Endothelial cell (in vitro differentiated cells): ENCODE measurements at regions not wholly inside any gene's neighbourhood (a gene's known extent, or its start where the extent isn't known, plus 50 kb on each side); places are given as distances from the start of the nearest gene placed in this dataset.

ENCODE experiments used
- DNase-seq: peaks from one replicate; pipeline ENCODE4 v3.0.0; 2021; ENCODE audit warnings: low spot score
- H3K27ac Mint-ChIP-seq: one replicate; pipeline ENCODE4 v1.8.0; 2021; ENCODE audit warnings: mixed read lengths, inconsistent platforms; ENCODE audit not compliant: unreplicated experiment
- H3K27me3 Mint-ChIP-seq: one replicate; pipeline ENCODE4 v1.8.0; 2021; ENCODE audit warnings: mild to moderate bottlenecking, moderate library complexity, mixed read lengths, inconsistent platforms; ENCODE audit not compliant: unreplicated experiment
- H3K36me3 Mint-ChIP-seq: one replicate; pipeline ENCODE4 v1.8.0; 2021; ENCODE audit warnings: mild to moderate bottlenecking, low read depth, mixed read lengths, inconsistent platforms; ENCODE audit not compliant: unreplicated experiment
- H3K4me1 Mint-ChIP-seq: one replicate; pipeline ENCODE4 v1.8.0; 2021; ENCODE audit warnings: mild to moderate bottlenecking, mixed read lengths, inconsistent platforms; ENCODE audit not compliant: unreplicated experiment
- H3K4me3 Mint-ChIP-seq: one replicate; pipeline ENCODE4 v1.8.0; 2021; ENCODE audit warnings: mild to moderate bottlenecking, mixed read lengths, inconsistent platforms; ENCODE audit not compliant: unreplicated experiment
- H3K9me3 Mint-ChIP-seq: one replicate; pipeline ENCODE4 v1.8.0; 2021; ENCODE audit warnings: mixed read lengths, inconsistent platforms; ENCODE audit not compliant: unreplicated experiment
- CTCF ChIP-seq: fragments of 200-600 bp; sonication (generic); IDR thresholded peaks from one replicate; pipeline ENCODE4 v1.5.0; 2021; ENCODE audit warnings: antibody characterized with exemption; ENCODE audit not compliant: unreplicated experiment

- H3K4me3 Mint-ChIP-seq, result no peak overlapping the region
- H3K27ac Mint-ChIP-seq, result no peak overlapping the region
- TF ChIP-seq CTCF, result no peak
- H3K36me3 Mint-ChIP-seq, result no peaks in the 10 kb centered on the region
- no peak for DNase-seq
- H3K27me3 Mint-ChIP-seq, result no peaks in the 10 kb centered on the region
- no peaks in the 10 kb centered on the region for H3K4me1 Mint-ChIP-seq
- no peaks in the 10 kb centered on the region for H3K9me3 Mint-ChIP-seq
Measured at GRCh38 chr10:23899166-23899565, 309.8 kb upstream of the KIAA1217 start.

- no peaks in the 10 kb centered on the region for H3K4me1 Mint-ChIP-seq
- peaks cover 7% of the 10 kb centered on the region for H3K27me3 Mint-ChIP-seq
- H3K4me3 Mint-ChIP-seq, result no peak overlapping the region
- TF ChIP-seq CTCF, result no peak
- H3K36me3 Mint-ChIP-seq, result no peaks in the 10 kb centered on the region
- H3K9me3 Mint-ChIP-seq, result peaks cover 4% of the 10 kb centered on the region
- DNase-seq, result no peak
- H3K27ac Mint-ChIP-seq, result no peak overlapping the region
Measured at GRCh38 chr10:23910291-23910690, 298.6 kb upstream of the KIAA1217 start.

- Mint-ChIP-seq H3K4me3 (no peak overlapping the region), H3K9me3 (no peaks in the 10 kb centered on the region), H3K27me3 (peaks cover 4% of the 10 kb centered on the region), H3K4me1 (peaks cover 4% of the 10 kb centered on the region), H3K27ac (no peak overlapping the region), H3K36me3 (no peaks in the 10 kb centered on the region)
- DNase-seq, result no peak
- TF ChIP-seq CTCF, result no peak
Measured at GRCh38 chr10:23912884-23913404, 296.0 kb upstream of the KIAA1217 start.

- Mint-ChIP-seq H3K4me1 (peaks cover 4% of the 10 kb centered on the region), H3K27me3 (peaks cover 3% of the 10 kb centered on the region), H3K4me3 (no peak overlapping the region), H3K9me3 (no peaks in the 10 kb centered on the region), H3K27ac (no peak overlapping the region), H3K36me3 (no peaks in the 10 kb centered on the region)
- DNase-seq, result no peak
- TF ChIP-seq CTCF, result no peak
Measured at GRCh38 chr10:23914641-23915040, 294.3 kb upstream of the KIAA1217 start.

- no peak overlapping the region for H3K27ac Mint-ChIP-seq
- no peaks in the 10 kb centered on the region for H3K9me3 Mint-ChIP-seq
- no peaks in the 10 kb centered on the region for H3K36me3 Mint-ChIP-seq
Measured at GRCh38 chr10:23917251-23917840, 291.6 kb upstream of the KIAA1217 start.

More at GRCh38 chr10:23917251-23917840, 291.6 kb upstream of the KIAA1217 start:
- no peak for DNase-seq
- TF ChIP-seq CTCF, result no peak
- Mint-ChIP-seq H3K27me3 (peaks cover 3% of the 10 kb centered on the region), H3K4me3 (no peak overlapping the region), H3K4me1 (peaks cover 4% of the 10 kb centered on the region)
